ENCODE measurements at regions not wholly inside any gene's neighbourhood (a gene's known extent, or its start where the extent isn't known, plus 50 kb on each side); places are given as distances from the start of the nearest gene placed in this dataset.

DNA sequence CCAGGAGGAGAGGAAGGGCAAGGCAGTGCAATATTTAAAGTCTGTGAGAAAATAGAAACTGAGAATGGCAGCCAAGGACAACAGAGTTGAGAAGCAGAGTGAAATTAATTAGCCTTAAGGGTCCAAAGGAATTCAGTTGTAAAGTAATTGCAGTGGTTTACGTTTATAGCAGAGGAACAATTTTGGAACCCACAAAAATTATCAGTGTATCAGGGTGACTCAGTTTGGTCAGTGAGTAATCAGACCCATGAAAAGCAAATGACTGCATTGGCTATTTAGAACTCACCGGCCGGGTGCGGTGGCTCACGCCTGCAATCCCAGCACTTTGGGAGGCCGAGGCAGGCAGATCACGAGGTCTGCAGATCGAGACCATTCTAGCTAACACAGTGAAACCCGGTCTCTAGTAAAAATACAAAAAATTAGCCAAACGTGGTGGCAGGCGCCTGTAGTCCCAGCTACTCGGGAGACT, 245.8 kb upstream of the SLC39A10 start (continued):
- TF ChIP-seq ZFP3 (tag by site-specific recombination; IDR thresholded peaks at IDR 0.05; ENCODE audit: low read depth) (no peak), ZNF521 (tag by site-specific recombination; IDR thresholded peaks at IDR 0.05) (no peak), ZNF501 (tag by site-specific recombination; IDR thresholded peaks at IDR 0.05) (no peak), ZNF23 (tag by site-specific recombination; IDR thresholded peaks at IDR 0.05; ENCODE audit: borderline replicate concordance) (no peak), ZNF133 (tag by site-specific recombination; IDR thresholded peaks at IDR 0.05) (no peak)

DNA sequence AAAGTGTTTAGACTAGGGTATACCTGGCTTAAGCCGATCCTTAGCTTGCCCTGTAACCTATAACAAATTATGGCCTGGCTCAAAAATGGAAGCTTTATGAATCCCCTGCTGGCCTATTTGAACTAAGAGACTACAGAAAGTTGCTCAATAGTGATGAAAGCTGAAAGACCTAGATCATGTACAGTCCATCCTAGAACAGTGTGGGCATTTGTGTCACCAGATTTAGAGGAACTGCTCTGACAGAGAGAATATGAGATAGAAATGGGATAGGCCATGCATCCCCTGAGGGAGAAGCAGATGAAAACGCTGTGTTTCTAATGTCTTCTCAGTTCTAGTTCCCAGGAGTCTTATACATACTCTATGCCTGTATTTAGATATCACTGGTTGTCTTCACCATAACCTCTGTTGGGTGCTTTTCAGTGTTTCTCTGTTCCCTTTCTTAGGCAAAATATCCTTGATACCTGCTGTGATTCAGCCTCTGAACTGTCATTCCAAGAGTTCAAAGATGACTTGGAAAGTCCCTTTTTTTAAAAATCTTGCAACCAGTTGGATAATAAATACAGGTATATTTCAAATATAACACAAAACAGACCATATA, 246.9 kb upstream of the SLC39A10 start:
- Histone ChIP-seq H3K27ac (ENCODE audit: extremely low read depth, low read depth, low read length) (no peak overlapping the region), H3K4me1 (ENCODE audit: control insufficient read depth, insufficient read depth, low read length) (no peaks in the 10 kb centered on the region), H3K36me3 (ENCODE audit: control insufficient read depth in 2 of 2, insufficient read depth in 1 of 2, low read length in 2 of 2) (no peaks in the 10 kb centered on the region), H3K9me3 (ENCODE audit: control insufficient read depth, insufficient read depth, low read depth, low read length) (no peaks in the 10 kb centered on the region), H3K4me3 (ENCODE audit: low read depth, low read length) (no peak overlapping the region)
- TF ChIP-seq ZNF623 (tag by site-specific recombination; IDR thresholded peaks at IDR 0.05) (no peak), ZNF626 (tag by site-specific recombination; IDR thresholded peaks at IDR 0.05) (no peak), ZNF776 (tag by site-specific recombination; IDR thresholded peaks at IDR 0.05; ENCODE audit: borderline replicate concordance) (no peak)
- TF ChIP-seq, protein P1, sequence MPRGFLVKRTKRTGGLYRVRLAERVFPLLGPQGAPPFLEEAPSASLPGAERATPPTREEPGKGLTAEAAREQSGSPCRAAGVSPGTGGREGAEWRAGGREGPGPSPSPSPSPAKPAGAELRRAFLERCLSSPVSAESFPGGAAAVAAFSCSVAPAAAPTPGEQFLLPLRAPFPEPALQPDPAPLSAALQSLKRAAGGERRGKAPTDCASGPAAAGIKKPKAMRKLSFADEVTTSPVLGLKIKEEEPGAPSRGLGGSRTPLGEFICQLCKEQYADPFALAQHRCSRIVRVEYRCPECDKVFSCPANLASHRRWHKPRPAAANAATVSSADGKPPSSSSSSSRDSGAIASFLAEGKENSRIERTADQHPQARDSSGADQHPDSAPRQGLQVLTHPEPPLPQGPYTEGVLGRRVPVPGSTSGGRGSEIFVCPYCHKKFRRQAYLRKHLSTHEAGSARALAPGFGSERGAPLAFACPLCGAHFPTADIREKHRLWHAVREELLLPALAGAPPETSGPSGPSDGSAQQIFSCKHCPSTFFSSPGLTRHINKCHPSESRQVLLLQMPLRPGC (tag by site-specific recombination; IDR thresholded peaks at IDR 0.05): no peak
- TF ChIP-seq, protein P2, sequence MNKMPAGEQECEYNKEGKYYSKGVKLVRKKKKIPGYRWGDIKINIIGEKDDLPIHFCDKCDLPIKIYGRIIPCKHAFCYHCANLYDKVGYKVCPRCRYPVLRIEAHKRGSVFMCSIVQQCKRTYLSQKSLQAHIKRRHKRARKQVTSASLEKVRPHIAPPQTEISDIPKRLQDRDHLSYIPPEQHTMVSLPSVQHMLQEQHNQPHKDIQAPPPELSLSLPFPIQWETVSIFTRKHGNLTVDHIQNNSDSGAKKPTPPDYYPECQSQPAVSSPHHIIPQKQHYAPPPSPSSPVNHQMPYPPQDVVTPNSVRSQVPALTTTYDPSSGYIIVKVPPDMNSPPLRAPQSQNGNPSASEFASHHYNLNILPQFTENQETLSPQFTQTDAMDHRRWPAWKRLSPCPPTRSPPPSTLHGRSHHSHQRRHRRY (tag by site-specific recombination; IDR thresholded peaks at IDR 0.05): no peak
- TF ChIP-seq, protein P3, sequence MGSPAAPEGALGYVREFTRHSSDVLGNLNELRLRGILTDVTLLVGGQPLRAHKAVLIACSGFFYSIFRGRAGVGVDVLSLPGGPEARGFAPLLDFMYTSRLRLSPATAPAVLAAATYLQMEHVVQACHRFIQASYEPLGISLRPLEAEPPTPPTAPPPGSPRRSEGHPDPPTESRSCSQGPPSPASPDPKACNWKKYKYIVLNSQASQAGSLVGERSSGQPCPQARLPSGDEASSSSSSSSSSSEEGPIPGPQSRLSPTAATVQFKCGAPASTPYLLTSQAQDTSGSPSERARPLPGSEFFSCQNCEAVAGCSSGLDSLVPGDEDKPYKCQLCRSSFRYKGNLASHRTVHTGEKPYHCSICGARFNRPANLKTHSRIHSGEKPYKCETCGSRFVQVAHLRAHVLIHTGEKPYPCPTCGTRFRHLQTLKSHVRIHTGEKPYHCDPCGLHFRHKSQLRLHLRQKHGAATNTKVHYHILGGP (tag by site-specific recombination; IDR thresholded peaks at IDR 0.05): no peak
- TF ChIP-seq, protein P4, sequence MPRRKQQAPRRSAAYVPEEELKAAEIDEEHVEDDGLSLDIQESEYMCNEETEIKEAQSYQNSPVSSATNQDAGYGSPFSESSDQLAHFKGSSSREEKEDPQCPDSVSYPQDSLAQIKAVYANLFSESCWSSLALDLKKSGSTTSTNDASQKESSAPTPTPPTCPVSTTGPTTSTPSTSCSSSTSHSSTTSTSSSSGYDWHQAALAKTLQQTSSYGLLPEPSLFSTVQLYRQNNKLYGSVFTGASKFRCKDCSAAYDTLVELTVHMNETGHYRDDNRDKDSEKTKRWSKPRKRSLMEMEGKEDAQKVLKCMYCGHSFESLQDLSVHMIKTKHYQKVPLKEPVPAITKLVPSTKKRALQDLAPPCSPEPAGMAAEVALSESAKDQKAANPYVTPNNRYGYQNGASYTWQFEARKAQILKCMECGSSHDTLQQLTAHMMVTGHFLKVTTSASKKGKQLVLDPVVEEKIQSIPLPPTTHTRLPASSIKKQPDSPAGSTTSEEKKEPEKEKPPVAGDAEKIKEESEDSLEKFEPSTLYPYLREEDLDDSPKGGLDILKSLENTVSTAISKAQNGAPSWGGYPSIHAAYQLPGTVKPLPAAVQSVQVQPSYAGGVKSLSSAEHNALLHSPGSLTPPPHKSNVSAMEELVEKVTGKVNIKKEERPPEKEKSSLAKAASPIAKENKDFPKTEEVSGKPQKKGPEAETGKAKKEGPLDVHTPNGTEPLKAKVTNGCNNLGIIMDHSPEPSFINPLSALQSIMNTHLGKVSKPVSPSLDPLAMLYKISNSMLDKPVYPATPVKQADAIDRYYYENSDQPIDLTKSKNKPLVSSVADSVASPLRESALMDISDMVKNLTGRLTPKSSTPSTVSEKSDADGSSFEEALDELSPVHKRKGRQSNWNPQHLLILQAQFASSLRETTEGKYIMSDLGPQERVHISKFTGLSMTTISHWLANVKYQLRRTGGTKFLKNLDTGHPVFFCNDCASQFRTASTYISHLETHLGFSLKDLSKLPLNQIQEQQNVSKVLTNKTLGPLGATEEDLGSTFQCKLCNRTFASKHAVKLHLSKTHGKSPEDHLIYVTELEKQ (tag by site-specific recombination; IDR thresholded peaks at IDR 0.05; ENCODE audit: borderline replicate concordance): no peak
- CTCF ChIA-PET: no interaction called here
- POLR2A ChIA-PET: interaction anchor here (0.6 kb wide), 1 partner anchor 190 kb away, joined by 4 read pairs; no protein-coding TSS in a partner anchor

DNA sequence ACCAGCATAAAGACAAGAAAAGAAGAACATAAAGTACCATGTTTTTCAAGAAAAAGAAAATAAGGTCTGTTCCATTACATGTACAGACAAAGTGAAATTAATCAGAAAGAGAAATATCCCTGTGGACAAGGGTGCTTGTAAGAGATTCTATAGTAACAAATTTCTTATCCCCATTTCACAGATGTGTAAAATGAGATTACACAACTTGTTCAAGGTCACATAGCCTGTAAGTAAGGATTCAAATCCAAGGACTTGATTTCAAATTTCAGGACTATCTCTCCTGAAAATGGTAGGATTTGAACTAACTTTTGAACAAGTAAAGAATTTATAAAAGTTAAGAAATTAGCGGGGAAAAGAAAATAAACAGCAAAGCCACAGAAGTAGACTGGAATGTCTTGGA, 248.2 kb upstream of the SLC39A10 start:
- CTCF ChIA-PET: no interaction called here
- TF ChIP-seq EGR2 (tag by site-specific recombination; IDR thresholded peaks at IDR 0.05; ENCODE audit: low read depth): no peak
- H3K9me3 ChIP-seq (ENCODE audit: control insufficient read depth, insufficient read depth, low read depth, low read length): no peaks in the 10 kb centered on the region
- POLR2A ChIA-PET: no interaction called here
- no peaks in the 10 kb centered on the region for H3K36me3 ChIP-seq (ENCODE audit: control insufficient read depth in 2 of 2, insufficient read depth in 1 of 2, low read length in 2 of 2)
- H3K4me3 ChIP-seq (ENCODE audit: low read depth, low read length): no peak overlapping the region
- no peaks in the 10 kb centered on the region for H3K4me1 ChIP-seq (ENCODE audit: control insufficient read depth, insufficient read depth, low read length)
- no peak overlapping the region for H3K27ac ChIP-seq (ENCODE audit: extremely low read depth, low read depth, low read length)
